ENCODE measurements at regions not wholly inside any gene's neighbourhood (a gene's known extent, or its start where the extent isn't known, plus 50 kb on each side); places are given as distances from the start of the nearest gene placed in this dataset.

DNA sequence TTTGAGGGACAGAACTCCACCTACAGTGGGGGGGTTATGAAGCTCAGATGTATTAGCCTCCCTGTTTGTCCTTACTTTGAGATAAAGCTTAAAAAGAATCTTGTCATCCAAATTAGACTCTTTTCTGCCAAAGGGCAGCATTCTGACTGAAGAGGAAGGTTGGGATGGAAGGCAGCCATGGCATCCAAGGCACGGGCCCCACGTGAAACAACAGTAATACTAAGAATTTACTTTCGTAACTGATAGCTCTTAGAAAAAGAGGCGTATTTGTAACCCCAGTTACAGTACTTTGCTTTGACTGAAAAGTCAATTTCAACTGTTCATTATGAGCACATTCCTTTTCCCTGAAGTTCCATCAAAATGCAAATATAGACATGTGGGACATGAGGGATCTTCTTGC, 168.5 kb downstream of the ARRDC3 start:
- DNase-seq (ENCODE audit: low read depth) = no peak
- H3K4me3 ChIP-seq (ENCODE audit: control insufficient read depth, low read depth, low read length) = no peak overlapping the region
- TF ChIP-seq, protein P1, sequence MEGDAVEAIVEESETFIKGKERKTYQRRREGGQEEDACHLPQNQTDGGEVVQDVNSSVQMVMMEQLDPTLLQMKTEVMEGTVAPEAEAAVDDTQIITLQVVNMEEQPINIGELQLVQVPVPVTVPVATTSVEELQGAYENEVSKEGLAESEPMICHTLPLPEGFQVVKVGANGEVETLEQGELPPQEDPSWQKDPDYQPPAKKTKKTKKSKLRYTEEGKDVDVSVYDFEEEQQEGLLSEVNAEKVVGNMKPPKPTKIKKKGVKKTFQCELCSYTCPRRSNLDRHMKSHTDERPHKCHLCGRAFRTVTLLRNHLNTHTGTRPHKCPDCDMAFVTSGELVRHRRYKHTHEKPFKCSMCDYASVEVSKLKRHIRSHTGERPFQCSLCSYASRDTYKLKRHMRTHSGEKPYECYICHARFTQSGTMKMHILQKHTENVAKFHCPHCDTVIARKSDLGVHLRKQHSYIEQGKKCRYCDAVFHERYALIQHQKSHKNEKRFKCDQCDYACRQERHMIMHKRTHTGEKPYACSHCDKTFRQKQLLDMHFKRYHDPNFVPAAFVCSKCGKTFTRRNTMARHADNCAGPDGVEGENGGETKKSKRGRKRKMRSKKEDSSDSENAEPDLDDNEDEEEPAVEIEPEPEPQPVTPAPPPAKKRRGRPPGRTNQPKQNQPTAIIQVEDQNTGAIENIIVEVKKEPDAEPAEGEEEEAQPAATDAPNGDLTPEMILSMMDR (IDR thresholded peaks at IDR 0.05; ENCODE audit: control insufficient read depth, insufficient read depth, low read depth, low read length, missing control alignments) = no peak
